ENCODE measurements at regions not wholly inside any gene's neighbourhood (a gene's known extent, or its start where the extent isn't known, plus 50 kb on each side); places are given as distances from the start of the nearest gene placed in this dataset.

- DNase-seq (ENCODE audit: low read depth in 2 of 2): no peak
Measured at GRCh38 chr5:4294878-4295277, 699.2 kb downstream of the IRX1 start.

GRCh38 chr5:4295663-4296339 is 700.2 kb downstream of the IRX1 start:
- DNase-seq (ENCODE audit: low read depth in 2 of 2): no peak

DNA sequence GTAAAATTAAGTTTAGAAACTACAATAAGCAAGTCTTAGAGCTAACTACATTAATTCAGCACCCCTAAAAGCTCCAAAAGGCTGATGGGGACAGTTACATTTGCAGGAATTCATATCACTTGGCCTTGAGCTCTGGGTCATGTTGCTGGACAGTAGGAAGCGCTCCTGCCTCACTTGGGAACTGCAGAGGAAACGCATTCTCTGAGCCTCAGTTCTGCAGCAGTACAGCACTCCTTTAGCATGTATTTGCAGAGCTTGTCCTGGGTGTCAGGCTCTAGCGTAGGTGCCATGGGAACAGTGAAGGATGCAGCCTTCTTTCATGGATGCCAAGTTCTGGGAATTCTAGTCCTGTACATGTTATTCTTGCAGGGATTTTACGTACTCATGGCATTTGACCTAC is 710.4 kb downstream of the IRX1 start:
- DNase-seq (ENCODE audit: low read depth in 2 of 2): no peak

DNA sequence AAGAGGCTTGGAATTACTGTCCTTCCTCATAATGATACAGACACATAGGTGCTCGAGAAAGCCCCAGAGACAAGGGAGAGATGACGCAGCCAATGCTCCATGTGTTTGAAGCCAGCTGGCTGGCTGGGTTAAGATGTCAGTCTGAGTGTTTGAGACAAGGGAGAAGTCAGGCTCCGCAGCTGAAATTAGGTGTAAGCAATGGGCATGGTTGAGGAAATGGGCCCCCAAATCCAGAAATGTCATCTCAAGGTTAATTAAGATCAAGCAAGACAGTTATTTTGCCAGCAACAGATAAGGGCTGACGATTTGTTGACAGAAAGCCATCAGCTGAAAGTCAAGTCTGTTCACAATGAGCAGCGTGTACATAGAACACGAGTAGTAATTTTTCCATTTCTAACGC is 713.4 kb downstream of the IRX1 start:
- no peak for DNase-seq (ENCODE audit: low read depth in 2 of 2)

DNA sequence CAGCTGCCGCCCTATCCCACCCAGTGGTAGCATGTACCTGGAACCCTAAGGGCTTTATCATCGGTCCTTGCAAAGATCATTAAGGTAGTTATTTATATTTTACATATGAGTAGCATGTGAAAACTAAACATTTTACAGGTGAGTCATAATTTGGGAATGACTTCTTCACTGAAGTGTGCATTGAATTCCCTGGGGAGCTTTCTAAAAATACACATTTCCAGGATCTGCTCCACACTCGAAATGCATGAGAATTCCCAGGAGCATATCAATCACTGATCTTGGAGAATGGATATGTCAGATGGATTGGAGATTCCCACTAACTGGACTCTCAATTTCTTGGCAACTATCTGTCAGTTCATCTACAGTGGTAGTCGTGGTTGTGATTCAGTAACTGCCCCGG is 717.5 kb downstream of the IRX1 start:
- DNase-seq (ENCODE audit: low read depth in 2 of 2): no peak

DNA sequence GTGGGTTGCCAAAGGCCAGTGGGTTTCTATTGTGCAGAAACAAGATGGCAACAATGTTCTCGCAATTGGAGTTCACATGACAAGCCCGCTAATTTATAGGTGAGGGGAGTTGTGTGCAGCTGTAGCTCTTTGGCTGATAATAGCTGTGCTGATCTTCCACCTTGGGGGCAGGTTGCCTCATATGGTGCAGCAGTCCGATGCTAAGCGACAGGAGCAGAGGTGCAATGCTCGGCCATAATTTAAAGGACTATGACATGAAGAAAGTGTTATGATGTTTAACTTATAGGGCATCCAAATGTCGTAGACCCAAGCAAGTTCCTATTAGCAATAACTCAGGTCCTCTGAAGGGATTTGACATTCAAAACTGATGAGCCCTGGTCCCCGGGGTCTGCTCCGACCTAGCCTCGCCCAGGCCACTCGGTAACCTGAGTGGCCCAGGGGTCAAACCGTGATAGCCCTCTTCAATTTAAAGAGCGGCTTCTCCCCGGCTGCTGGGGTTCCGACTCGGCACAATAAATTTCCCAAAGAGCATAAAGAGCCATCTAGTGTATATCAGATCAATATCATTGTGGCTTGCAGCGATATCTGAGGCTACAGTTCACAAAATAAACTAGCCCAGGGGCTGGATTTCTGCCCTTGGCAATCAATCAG is 724.0 kb downstream of the IRX1 start:
- DNase-seq (ENCODE audit: low read depth in 2 of 2): no peak

DNA sequence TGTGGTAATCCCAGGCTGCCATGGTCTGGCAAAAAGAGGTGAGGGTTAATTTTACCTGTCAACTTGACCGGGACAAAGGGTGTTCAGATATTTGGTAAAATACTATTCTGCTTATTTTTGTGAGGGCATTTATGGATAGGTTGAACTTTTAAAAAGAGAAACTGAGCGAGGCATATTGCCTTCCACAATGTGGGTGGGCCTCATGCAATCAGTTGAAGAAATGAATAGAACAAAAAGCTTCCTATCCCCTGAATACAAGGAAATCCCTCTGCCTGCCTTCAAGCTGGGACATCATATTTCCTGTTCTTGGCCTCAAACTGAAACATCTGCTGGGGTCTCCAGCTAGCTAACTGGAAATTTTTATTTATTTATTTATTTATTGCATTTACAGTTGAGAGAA is 734.7 kb downstream of the IRX1 start:
- no peak for DNase-seq (ENCODE audit: low read depth in 2 of 2)

GRCh38 chr5:4335078-4335477 is 739.4 kb downstream of the IRX1 start:
- DNase-seq (ENCODE audit: low read depth in 2 of 2): no peak

- DNase-seq (ENCODE audit: low read depth in 2 of 2): no peak
Measured at GRCh38 chr5:4337519-4337918, 741.9 kb downstream of the IRX1 start.

DNA sequence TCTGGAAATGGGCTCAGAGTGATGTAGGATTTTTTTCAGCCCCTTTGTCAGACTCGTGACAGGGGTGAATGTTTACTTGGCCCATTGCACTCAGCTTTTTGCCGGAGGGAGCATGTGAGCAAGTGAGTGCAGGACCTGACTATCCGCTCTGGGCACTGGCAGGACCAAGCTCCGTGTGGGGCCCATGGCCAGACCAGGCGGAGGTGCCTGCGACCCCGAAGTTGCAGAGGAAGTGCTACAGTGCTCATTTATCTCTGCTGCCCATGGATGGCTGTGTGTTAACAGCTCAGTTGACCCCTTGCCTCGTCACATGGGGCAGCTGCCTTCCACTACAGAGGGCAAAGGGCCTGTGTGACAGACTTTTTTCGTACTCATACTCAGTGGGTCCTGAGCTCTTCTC is 744.3 kb downstream of the IRX1 start:
- no peak for DNase-seq (ENCODE audit: low read depth in 2 of 2)

DNA sequence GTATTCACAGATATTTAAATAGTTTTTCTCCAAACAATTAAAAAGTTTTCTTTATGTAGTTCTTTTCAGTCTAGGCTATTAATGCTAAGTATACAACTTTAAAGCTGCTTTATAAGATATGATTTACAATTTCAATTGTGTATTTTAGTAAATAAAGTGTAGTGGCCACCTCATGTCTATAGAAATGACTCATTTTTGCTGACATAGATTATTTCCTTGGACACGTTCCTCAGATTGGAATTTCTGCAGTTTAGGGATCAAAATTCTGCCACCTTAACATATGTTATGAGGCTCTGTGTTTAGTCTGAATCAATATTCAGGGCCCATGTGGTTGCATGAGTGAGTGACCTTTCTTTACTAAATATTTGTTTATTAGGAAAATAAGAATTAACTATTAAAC is 750.2 kb downstream of the IRX1 start:
- DNase-seq (ENCODE audit: low read depth in 2 of 2): no peak

GRCh38 chr5:4348423-4348822 is 752.8 kb downstream of the IRX1 start:
- DNase-seq (ENCODE audit: low read depth in 2 of 2): no peak

GRCh38 chr5:4348919-4349318 is 753.3 kb downstream of the IRX1 start:
- DNase-seq (ENCODE audit: low read depth in 2 of 2): no peak

GRCh38 chr5:4356201-4356600 is 760.6 kb downstream of the IRX1 start:
- no peak for DNase-seq (ENCODE audit: low read depth in 2 of 2)

DNA sequence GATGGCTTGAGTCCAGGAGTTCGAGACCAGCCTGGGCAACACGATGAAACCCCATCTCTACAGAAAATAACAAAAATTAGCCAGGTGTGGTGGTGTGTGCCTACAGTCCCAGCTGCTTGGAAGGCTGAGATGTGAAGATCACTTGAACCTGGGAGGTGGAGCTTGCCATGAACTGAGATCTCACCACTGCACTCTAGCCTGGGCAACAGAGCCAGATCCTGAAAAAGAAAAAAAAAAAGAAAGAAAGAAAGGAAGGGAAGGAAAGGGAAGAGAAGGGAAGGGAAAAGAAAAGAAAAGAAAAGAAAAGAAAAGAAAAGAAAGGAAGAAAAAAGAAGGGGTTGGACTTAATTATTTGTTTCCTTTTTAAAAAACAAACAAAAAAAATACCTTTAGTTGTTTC is 764.2 kb downstream of the IRX1 start:
- DNase-seq (ENCODE audit: low read depth in 2 of 2): no peak

GRCh38 chr5:4361753-4362152 is 766.1 kb downstream of the IRX1 start:
- no peak for DNase-seq (ENCODE audit: low read depth in 2 of 2)

DNA sequence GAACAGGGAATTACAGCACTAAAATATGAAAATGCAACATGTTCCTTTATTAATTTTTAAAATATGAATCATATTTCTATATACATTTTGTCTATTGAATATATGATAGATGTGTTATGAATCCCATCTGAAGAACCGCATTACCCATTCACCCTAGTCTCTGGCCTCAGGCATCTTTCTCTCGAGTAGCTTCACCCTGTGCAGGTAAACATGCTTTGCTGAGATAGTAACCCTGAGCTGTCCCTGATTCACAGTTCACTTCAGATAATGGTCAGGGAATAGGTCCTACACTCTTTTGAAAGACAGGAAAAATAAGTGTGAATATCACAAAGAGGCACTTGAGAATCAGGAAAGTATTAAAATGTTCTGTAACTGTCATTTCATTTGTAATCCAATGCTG is 766.8 kb downstream of the IRX1 start:
- DNase-seq (ENCODE audit: low read depth in 2 of 2): no peak

DNA sequence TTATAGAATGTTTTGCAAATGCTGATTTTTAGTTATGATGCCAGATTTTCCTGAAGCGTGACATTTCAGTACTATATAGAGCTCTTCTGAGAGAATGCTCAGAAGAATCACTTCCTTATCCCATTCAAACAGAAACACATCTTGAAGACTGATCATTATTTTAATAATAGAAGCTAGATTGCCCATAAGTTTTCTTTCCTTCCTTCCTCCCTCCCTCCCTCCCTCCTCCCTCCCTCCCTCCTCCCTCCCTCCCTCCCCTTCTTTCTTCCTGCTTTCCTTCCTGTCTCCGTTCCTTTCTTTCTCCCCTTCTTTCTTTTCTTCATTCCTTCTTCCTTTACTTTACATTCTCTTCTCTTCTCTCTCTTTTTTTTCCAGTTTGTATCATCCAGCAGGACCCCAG is 767.4 kb downstream of the IRX1 start:
- no peak for DNase-seq (ENCODE audit: low read depth in 2 of 2)

GRCh38 chr5:4366628-4367027 is 771.0 kb downstream of the IRX1 start:
- DNase-seq (ENCODE audit: low read depth in 2 of 2): no peak

GRCh38 chr5:4370218-4370617 is 769.9 kb upstream of the ADAMTS16 start:
- DNase-seq (ENCODE audit: low read depth in 2 of 2): no peak

DNA sequence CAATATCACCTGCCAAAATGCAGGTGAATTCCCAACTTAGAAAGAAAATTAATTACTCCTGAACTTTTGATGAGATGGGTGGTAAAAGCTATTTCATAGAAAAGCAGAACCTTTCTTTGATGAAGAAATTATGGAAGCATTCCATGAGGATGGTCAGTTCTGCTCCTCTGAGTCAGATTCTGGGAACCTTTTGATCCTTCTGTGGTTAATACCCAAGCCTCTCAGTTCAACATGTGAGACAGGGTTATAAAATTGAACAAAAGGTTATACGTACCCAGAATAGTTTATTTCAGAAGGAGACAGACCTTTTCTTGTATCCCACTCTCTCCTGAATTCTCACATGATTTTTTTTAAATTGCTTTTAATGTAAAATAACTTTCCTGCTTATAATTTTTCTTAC is 767.6 kb upstream of the ADAMTS16 start:
- DNase-seq (ENCODE audit: low read depth in 2 of 2): no peak

DNA sequence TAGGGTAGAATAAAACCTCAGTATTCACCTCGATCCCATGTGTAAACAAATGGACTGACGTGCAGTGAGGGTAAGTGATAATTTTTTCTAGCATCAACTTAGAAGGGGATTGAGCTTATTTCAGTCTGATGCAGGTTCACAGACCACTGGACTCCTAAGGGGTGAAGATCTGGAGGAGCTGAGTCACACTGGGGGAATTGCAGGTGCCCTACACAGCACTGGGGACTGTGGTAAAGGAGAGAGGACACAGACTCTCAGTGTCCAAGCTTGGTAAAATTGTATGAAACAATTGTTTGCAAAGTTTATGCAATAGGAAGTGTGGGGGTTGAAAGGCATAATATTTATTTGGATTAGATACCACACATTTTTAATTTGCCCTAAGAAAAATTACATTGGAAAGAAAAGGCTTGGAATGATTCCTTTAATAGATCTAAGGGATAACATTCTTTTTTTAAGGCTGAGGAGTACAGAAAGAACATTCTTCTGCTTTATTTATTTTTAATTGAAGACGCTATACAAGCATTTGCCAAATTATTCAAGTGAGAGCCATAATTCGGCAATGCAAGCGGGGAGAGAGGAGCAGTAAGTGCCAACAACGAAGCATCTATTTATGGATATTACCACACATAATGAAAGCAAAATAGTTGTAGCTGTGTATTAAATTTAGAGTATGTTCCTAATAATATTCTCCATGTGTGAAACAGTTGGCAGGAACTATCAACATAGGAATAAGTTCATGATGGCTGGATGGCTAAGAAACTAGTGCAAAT is 766.9 kb upstream of the ADAMTS16 start:
- DNase-seq (ENCODE audit: low read depth in 2 of 2): no peak

- no peak for DNase-seq (ENCODE audit: low read depth in 2 of 2)
Measured at GRCh38 chr5:4374866-4375265, 765.3 kb upstream of the ADAMTS16 start.

Data from stimulated activated CD4-positive, alpha-beta T cell treated with anti-CD3 and anti-CD28 coated beads, Interleukin-1b, Interleukin-23, amount 100 ng/mL, for 1 hour (primary cell).